Right atrium auricular region (tissue), 2 donors: ENCODE measurements at regions not wholly inside any gene's neighbourhood (a gene's known extent, or its start where the extent isn't known, plus 50 kb on each side); places are given as distances from the start of the nearest gene placed in this dataset.

Experiments used
- DNase-seq: peaks from one replicate; pipeline ENCODE4 v3.0.0-alpha.2; 2019; ENCODE audit warnings: low spot score
- H3K27ac ChIP-seq, 2 donors: fragments of 200-600 bp; sonication (generic); 1 replicate in 1 of 2; 2 replicates in 1 of 2; pipeline ENCODE4 v1.5.1; 2016 to 2019
- H3K27me3 ChIP-seq, 2 donors: fragments of 200-600 bp; sonication (generic); one replicate each; pipeline versions ENCODE4 v1.5.1 to v1.6.0; 2017 to 2019
- H3K36me3 ChIP-seq: fragments of 200-600 bp; sonication (generic); one replicate; pipeline ENCODE4 v1.5.1; 2016
- H3K4me1 ChIP-seq, 2 donors: fragments of 200-600 bp; sonication (generic); one replicate each; pipeline versions ENCODE4 v1.5.1 to v1.6.0; 2017 to 2019
- H3K4me3 ChIP-seq, 2 donors: fragments of 200-600 bp; sonication (generic); 1 replicate in 1 of 2; 2 replicates in 1 of 2; pipeline ENCODE4 v1.5.1; 2017 to 2019; ENCODE audit warnings: mild to moderate bottlenecking in 1 of 2, moderate library complexity in 1 of 2
- H3K9me3 ChIP-seq, 2 donors: fragments of 200-600 bp; sonication (generic); one replicate each; pipeline ENCODE4 v1.5.1; 2019
- CTCF ChIP-seq, 2 donors: fragments of 200-600 bp; sonication (generic); IDR thresholded peaks; one replicate each; pipeline ENCODE4 v1.5.1; 2019; ENCODE audit warnings: antibody characterized with exemption in 2 of 2

DNA sequence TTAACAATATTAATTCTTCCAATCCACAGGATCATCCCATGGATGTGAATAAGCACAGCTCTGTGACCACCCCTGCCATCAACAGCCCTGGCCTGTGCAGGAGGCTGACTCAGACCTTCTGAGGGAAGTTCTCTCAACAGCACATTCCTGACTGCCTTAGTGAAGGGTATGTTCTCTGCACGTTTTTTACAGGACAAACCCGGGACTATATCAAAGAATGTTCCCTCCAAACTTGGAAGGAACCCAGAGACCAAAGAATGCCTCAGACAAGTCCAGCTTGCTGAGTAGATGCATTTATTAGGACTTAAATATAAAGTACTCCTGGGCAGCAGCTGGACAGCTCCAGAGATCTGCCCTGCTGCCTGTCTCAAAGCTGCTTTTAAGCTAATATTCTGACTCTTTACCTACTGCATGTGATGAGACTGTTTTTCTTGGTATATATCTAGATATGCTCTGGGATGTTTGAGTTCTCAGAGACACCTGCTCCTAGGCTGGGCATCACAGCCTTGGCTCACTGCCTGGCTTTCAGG lies 1127.8 kb upstream of the PRKX start:
- no peak for TF ChIP-seq CTCF (IDR thresholded peaks at IDR 0.05)
- H3K27me3 ChIP-seq, result no peaks in the 10 kb centered on the region
- no peak overlapping the region for H3K27ac ChIP-seq
- no peak overlapping the region for H3K4me3 ChIP-seq
- no peaks in the 10 kb centered on the region for H3K4me1 ChIP-seq
- H3K36me3 ChIP-seq, result no peaks in the 10 kb centered on the region
- no peak for DNase-seq
- peaks cover 0 to 4% of the 10 kb centered on the region in 2 donors for H3K9me3 ChIP-seq

- no peak for DNase-seq
- H3K27me3 ChIP-seq, result no peaks in the 10 kb centered on the region
- TF ChIP-seq CTCF (IDR thresholded peaks at IDR 0.05), result no peak
- H3K4me1 ChIP-seq, result no peaks in the 10 kb centered on the region
- no peak overlapping the region for H3K27ac ChIP-seq
- H3K4me3 ChIP-seq, result no peak overlapping the region
- peaks cover 0 to 14% of the 10 kb centered on the region in 2 donors for H3K9me3 ChIP-seq
- no peaks in the 10 kb centered on the region for H3K36me3 ChIP-seq
These were observed 1118.1 kb upstream of the PRKX start for GRCh38 chrX:4831574-4831973.

DNA sequence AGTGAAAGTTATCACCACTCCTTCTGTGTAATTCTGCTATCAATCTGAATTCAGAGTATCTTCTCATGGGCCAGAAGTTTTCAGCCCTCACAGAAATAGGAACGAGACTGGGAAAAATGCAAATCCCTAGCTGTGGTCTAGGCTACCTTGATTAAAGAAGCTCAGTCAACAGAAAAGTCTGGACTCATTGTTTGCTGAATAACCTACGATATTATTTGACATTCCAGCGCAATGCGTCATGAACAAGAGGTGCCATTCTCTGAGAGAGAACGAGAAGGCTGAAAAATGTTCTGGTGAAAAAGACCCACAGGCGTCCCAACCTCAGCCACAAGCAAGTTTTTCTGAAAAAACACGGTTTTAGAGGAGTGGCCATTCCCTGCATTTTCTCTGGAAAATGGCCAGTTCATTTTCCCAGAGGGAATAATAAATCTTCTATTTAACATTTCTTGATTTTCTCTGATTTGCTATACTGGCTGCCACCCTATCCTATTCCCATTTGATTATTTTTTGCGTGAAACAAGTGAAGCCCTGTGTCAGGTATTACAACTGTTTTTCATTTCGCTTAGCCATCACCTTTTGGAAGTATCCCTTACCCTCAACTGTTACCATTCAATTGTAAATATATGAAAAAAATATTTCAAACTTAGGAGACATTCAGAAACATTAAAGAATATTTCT lies 1117.6 kb upstream of the PRKX start:
- Histone ChIP-seq H3K4me3 (no peak overlapping the region), H3K9me3 (peaks cover 0 to 8% of the 10 kb centered on the region in 2 donors), H3K4me1 (no peaks in the 10 kb centered on the region), H3K27me3 (no peaks in the 10 kb centered on the region), H3K27ac (no peak overlapping the region), H3K36me3 (no peaks in the 10 kb centered on the region)
- no peak for TF ChIP-seq CTCF (IDR thresholded peaks at IDR 0.05)
- no peak for DNase-seq

GRCh38 chrX:4825550-4825949 lies 1112.1 kb upstream of the PRKX start:
- no peaks in the 10 kb centered on the region for H3K9me3 ChIP-seq
- no peak overlapping the region for H3K4me3 ChIP-seq
- TF ChIP-seq CTCF (IDR thresholded peaks at IDR 0.05), result no peak
- H3K36me3 ChIP-seq, result no peaks in the 10 kb centered on the region
- no peaks in the 10 kb centered on the region for H3K27me3 ChIP-seq
- no peak overlapping the region for H3K27ac ChIP-seq
- H3K4me1 ChIP-seq, result no peaks in the 10 kb centered on the region
- DNase-seq, result no peak

DNA sequence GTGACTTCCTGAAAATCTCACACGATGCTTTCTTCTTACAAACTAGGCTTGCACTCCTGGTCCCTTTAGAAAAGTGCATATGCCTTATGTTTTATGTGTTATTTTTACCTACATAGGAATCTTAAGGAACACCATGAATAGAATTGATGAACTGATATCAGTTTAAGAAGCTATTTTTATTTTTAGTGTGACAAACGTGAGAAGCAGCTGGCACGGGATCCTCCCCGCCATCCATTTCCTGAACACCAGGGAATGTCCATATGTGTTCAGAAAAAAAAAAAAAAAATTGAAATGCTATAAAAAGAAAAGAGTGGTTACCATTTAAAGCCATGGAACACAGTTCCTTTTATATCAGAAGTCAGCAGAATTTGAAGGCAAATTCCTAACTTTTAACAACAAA lies 1096.1 kb upstream of the PRKX start:
- Histone ChIP-seq H3K36me3 (no peaks in the 10 kb centered on the region), H3K4me3 (no peak overlapping the region), H3K27ac (no peak overlapping the region), H3K4me1 (no peaks in the 10 kb centered on the region), H3K9me3 (peaks cover 0 to 6% of the 10 kb centered on the region in 2 donors), H3K27me3 (no peaks in the 10 kb centered on the region)
- no peak for TF ChIP-seq CTCF (IDR thresholded peaks at IDR 0.05)
- no peak for DNase-seq

DNA sequence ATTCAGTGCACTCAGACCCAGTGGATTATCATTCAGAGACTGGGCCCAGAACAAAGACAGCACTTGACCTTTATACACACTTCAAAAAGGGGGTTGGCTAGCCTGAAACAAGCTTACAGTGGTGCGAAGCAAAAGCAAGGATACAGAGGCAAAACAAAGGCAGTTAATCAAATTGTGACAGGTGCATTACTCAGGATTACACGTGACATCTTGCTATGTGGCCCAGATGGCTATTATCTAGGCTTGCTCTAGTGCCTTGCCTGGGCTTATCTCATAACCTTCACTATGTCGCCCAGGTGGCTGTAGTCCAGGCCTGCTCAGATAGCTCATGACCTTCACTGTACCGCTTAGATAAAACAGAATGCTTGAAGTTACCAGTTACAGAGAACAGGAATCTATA lies 1092.1 kb upstream of the PRKX start:
- Histone ChIP-seq H3K27me3 (no peaks in the 10 kb centered on the region), H3K27ac (no peak overlapping the region), H3K4me3 (no peak overlapping the region), H3K9me3 (peaks cover 0 to 6% of the 10 kb centered on the region in 2 donors), H3K4me1 (no peaks in the 10 kb centered on the region), H3K36me3 (no peaks in the 10 kb centered on the region)
- no peak for TF ChIP-seq CTCF (IDR thresholded peaks at IDR 0.05)
- DNase-seq, result no peak
